ENCODE measurements at regions not wholly inside any gene's neighbourhood (a gene's known extent, or its start where the extent isn't known, plus 50 kb on each side); places are given as distances from the start of the nearest gene placed in this dataset.
"Not testable (repeated sequence)": the region's sequence is repeated elsewhere in the genome, so short reads cannot be mapped to it uniquely, and the experiment has no call there.

DNA sequence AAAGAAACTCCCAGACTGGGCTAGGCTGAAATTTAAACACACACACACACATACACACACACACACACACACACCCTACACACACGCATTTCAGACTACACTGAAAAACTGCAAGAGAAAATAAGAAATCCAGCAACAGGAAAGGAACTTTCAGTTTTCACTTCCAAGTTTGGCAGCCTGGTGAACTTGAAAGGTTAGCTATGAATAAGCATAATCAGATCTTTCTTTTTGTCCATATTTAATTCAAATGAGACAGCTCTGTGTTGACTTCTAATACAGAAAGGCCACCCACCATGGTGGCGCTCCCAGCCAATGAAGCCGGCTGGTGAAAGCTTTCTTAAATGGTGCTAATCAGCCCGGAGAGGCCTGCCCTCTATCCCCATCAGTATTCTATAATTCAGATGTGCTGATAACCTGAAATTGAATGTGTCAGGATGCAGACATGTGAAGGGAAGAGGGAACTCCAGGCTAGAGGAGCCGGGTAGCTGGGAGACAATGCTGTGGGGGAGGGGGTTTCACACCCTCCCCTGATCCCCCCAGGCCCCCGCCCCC is 108.3 kb upstream of the ZNF536 start:
- H3K9ac ChIP-seq (ENCODE audit: low read length in 2 of 2) = no peak overlapping the region
- no peaks in the 10 kb centered on the region for H3K4me1 ChIP-seq (ENCODE audit: control insufficient read depth, insufficient read depth, low read length)
- H3K27ac ChIP-seq (ENCODE audit: low read length) = no peak overlapping the region
- H3K27me3 ChIP-seq (ENCODE audit: control insufficient read depth in 1 of 2, insufficient read depth in 2 of 2, low read length in 2 of 2) = peaks cover 18 to 21% of the 10 kb centered on the region in 2 donors
- no peaks in the 10 kb centered on the region for H3K36me3 ChIP-seq (ENCODE audit: control insufficient read depth in 2 of 2, insufficient read depth in 2 of 2, low read length in 2 of 2)
- H3K9me3 ChIP-seq (ENCODE audit: control insufficient read depth in 2 of 2, low read length in 2 of 2) = no peaks in the 10 kb centered on the region
- H3K4me3 ChIP-seq (ENCODE audit: low read length in 2 of 2) = no peak overlapping the region

DNA sequence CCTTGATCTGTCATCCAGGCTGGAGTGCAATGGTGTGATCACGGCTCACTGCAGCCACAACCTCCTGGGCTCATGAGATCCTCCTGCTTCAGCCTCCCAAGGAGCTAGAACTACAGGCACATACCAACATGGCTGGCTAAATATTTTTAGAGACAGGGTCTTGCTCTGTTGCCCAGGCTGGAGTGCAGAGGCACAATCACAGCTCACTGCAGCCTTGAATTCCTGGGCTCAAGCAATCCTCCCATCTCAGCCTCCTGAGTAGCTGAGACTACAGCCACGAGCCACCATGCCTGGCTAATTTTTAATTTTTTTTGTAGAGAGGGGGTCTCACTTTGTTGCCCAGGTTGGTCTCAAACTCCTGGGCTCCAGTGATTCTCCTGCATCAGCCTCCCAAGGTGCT is 106.3 kb upstream of the ZNF536 start:
- H3K4me3 ChIP-seq (ENCODE audit: low read length in 2 of 2); H3K4me1 ChIP-seq (ENCODE audit: control insufficient read depth, insufficient read depth, low read length); H3K36me3 ChIP-seq (ENCODE audit: control insufficient read depth in 2 of 2, insufficient read depth in 2 of 2, low read length in 2 of 2); H3K27ac ChIP-seq (ENCODE audit: low read length); H3K9ac ChIP-seq (ENCODE audit: low read length in 2 of 2); H3K9me3 ChIP-seq (ENCODE audit: control insufficient read depth in 2 of 2, low read length in 2 of 2): not testable (repeated sequence)
- H3K27me3 ChIP-seq (ENCODE audit: control insufficient read depth in 1 of 2, insufficient read depth in 2 of 2, low read length in 2 of 2) = peaks cover 14% of the 10 kb centered on the region in 2 donors

DNA sequence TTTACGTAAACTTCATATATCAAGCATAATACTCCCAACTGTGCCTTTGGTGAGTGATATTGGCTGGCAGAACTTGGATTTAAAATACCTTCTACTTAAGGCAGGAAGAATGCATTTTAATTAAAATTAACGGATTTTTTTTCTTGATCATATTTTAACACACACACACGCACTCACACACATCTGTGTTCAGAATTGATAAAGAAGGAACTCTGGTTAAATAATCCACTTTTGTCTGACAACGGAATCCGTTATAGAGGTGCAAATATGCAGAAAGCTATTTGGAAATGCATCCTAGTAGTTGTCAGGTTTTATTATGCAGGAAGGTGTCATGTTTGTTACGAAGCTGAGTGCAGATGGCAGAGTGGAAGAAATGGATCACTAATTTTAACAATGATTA is 105.5 kb upstream of the ZNF536 start:
- Histone ChIP-seq H3K9me3 (ENCODE audit: control insufficient read depth in 2 of 2, low read length in 2 of 2) (no peaks in the 10 kb centered on the region), H3K27me3 (ENCODE audit: control insufficient read depth in 1 of 2, insufficient read depth in 2 of 2, low read length in 2 of 2) (peaks cover 14% of the 10 kb centered on the region in 2 donors), H3K36me3 (ENCODE audit: control insufficient read depth in 2 of 2, insufficient read depth in 2 of 2, low read length in 2 of 2) (no peaks in the 10 kb centered on the region), H3K4me1 (ENCODE audit: control insufficient read depth, insufficient read depth, low read length) (no peaks in the 10 kb centered on the region), H3K4me3 (ENCODE audit: low read length in 2 of 2) (no peak overlapping the region), H3K27ac (ENCODE audit: low read length) (no peak overlapping the region), H3K9ac (ENCODE audit: low read length in 2 of 2) (no peak overlapping the region)

DNA sequence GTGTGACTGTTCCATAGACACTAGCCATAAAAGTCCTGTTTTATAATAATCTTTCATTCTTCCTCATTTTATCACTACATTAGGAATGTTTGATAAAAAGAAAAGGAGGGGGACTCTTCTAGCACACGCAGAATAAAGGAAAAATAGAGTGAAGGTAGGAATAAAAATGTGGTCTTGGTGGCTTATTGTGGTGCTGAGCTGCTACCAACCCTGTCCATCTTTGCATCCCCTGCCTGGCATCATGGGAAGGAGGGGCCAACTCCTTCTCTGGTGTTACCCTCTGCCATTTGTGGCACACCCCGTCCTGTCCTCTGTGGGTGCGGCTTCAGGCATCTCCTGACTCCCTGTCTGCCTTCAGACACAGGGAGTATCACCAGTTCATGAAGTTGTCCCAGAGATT is 104.9 kb upstream of the ZNF536 start:
- peaks cover 8% of the 10 kb centered on the region in 2 donors for H3K27me3 ChIP-seq (ENCODE audit: control insufficient read depth in 1 of 2, insufficient read depth in 2 of 2, low read length in 2 of 2)

DNA sequence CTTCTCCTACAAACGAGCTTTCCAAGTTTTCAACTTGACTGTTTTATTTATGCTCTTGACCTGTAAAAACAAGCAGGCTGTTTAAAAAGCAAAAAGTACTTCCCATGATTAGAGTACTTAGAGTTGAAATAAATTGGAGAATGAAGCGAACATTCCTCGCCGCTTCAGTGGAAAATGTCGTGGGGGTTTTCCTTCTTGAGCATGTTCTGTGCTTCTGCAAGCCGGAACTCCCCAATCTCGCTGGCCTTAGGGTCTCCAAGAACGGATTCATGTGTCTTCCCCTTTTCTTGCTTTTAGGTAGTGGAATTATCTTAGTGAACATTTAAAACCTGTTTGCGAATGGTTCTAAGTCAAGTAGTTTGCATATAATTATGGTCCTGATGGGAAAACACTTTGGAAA is 103.6 kb upstream of the ZNF536 start:
- Histone ChIP-seq H3K27ac (ENCODE audit: low read length) (no peak overlapping the region), H3K9me3 (ENCODE audit: control insufficient read depth in 2 of 2, low read length in 2 of 2) (peaks cover 2 to 3% of the 10 kb centered on the region in 2 donors), H3K36me3 (ENCODE audit: control insufficient read depth in 2 of 2, insufficient read depth in 2 of 2, low read length in 2 of 2) (no peaks in the 10 kb centered on the region), H3K4me3 (ENCODE audit: low read length in 2 of 2) (no peak overlapping the region), H3K4me1 (ENCODE audit: control insufficient read depth, insufficient read depth, low read length) (no peaks in the 10 kb centered on the region), H3K27me3 (ENCODE audit: control insufficient read depth in 1 of 2, insufficient read depth in 2 of 2, low read length in 2 of 2) (peaks cover 5 to 7% of the 10 kb centered on the region in 2 donors), H3K9ac (ENCODE audit: low read length in 2 of 2) (no peak overlapping the region)

More for the DNA sequence above, 104.9 kb upstream of the ZNF536 start:
- H3K4me3 ChIP-seq (ENCODE audit: low read length in 2 of 2) = no peak overlapping the region
- H3K9me3 ChIP-seq (ENCODE audit: control insufficient read depth in 2 of 2, low read length in 2 of 2) = peaks cover 0 to under 1% of the 10 kb centered on the region in 2 donors
- H3K27ac ChIP-seq (ENCODE audit: low read length) = no peak overlapping the region
- H3K9ac ChIP-seq (ENCODE audit: low read length in 2 of 2) = no peak overlapping the region
- no peaks in the 10 kb centered on the region for H3K36me3 ChIP-seq (ENCODE audit: control insufficient read depth in 2 of 2, insufficient read depth in 2 of 2, low read length in 2 of 2)
- no peaks in the 10 kb centered on the region for H3K4me1 ChIP-seq (ENCODE audit: control insufficient read depth, insufficient read depth, low read length)

DNA sequence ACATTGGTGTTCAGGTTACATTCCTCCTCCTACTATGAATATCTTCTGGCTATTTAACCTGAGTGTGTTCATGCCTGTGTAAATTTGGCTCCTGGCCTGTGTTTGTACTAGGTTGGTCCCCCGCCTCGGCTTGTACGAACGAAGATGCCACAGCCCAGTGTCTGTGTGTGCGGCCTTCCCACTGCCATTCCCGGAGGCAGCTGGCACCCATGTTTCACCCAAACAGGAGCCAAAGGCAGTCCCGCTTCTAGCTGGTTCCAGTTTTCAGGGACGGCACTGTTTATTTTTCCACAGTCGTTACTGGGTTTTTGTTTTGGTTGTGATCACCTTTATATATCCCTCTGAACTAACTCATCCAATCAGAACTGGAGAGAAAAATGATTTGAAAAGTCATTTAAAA is 102.5 kb upstream of the ZNF536 start:
- Histone ChIP-seq H3K27me3 (ENCODE audit: control insufficient read depth in 1 of 2, insufficient read depth in 2 of 2, low read length in 2 of 2) (peaks cover 5 to 7% of the 10 kb centered on the region in 2 donors), H3K27ac (ENCODE audit: low read length) (no peak overlapping the region), H3K4me3 (ENCODE audit: low read length in 2 of 2) (no peak overlapping the region), H3K9me3 (ENCODE audit: control insufficient read depth in 2 of 2, low read length in 2 of 2) (peaks cover 2 to 3% of the 10 kb centered on the region in 2 donors), H3K36me3 (ENCODE audit: control insufficient read depth in 2 of 2, insufficient read depth in 2 of 2, low read length in 2 of 2) (no peaks in the 10 kb centered on the region), H3K9ac (ENCODE audit: low read length in 2 of 2) (no peak overlapping the region), H3K4me1 (ENCODE audit: control insufficient read depth, insufficient read depth, low read length) (no peaks in the 10 kb centered on the region)

DNA sequence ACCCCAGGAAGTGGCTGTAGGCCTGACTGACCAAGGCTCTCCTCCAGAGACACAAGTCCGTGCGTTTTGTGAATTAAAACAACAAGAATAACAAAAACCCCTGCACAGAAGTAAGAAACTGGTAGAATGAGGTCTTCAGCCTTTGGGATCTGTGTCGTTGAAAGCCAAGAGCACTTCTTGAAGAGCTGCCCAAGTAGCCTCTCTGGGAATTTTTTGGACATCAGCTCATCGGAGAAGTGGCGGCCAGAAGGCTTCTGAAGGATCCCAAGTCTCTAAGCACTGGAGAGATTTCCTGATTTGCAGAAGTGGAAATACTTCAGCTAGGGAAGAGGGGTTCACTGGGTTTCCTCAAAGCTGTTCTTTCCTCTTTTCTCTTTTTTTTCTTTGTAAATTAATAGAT is 100.4 kb upstream of the ZNF536 start:
- H3K36me3 ChIP-seq (ENCODE audit: control insufficient read depth in 2 of 2, insufficient read depth in 2 of 2, low read length in 2 of 2) = no peaks in the 10 kb centered on the region

DNA sequence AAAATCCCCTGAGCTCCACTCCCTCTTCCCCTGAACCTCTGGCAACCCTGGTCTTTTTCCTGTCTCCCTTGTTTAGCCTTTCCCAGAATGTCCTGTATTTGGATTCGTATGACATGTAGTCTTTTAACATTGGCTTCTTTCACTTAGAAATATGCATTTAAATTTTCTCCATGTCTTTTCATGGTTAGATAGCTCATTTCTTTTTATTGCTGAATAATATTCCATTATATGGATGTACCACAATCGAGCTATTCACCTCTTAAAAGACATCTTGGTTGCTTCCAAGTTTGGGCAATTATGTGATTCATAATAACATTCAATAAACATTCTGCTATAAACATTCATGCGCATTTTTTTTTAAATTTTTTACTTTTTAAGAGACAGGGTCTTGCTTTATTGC is 99.6 kb upstream of the ZNF536 start:
- peaks cover 2 to 3% of the 10 kb centered on the region in 2 donors for H3K9me3 ChIP-seq (ENCODE audit: control insufficient read depth in 2 of 2, low read length in 2 of 2)
- no peak overlapping the region for H3K9ac ChIP-seq (ENCODE audit: low read length in 2 of 2)
- H3K27ac ChIP-seq (ENCODE audit: low read length) = no peak overlapping the region
- no peaks in the 10 kb centered on the region for H3K36me3 ChIP-seq (ENCODE audit: control insufficient read depth in 2 of 2, insufficient read depth in 2 of 2, low read length in 2 of 2)
- H3K27me3 ChIP-seq (ENCODE audit: control insufficient read depth in 1 of 2, insufficient read depth in 2 of 2, low read length in 2 of 2) = peaks cover 3 to 5% of the 10 kb centered on the region in 2 donors
- no peaks in the 10 kb centered on the region for H3K4me1 ChIP-seq (ENCODE audit: control insufficient read depth, insufficient read depth, low read length)
- no peak overlapping the region for H3K4me3 ChIP-seq (ENCODE audit: low read length in 2 of 2)

More for the DNA sequence above, 100.4 kb upstream of the ZNF536 start:
- H3K9me3 ChIP-seq (ENCODE audit: control insufficient read depth in 2 of 2, low read length in 2 of 2) = peaks cover 2 to 3% of the 10 kb centered on the region in 2 donors
- H3K27me3 ChIP-seq (ENCODE audit: control insufficient read depth in 1 of 2, insufficient read depth in 2 of 2, low read length in 2 of 2) = peaks cover 3 to 5% of the 10 kb centered on the region in 2 donors
- no peak overlapping the region for H3K27ac ChIP-seq (ENCODE audit: low read length)
- H3K9ac ChIP-seq (ENCODE audit: low read length in 2 of 2) = no peak overlapping the region
- no peaks in the 10 kb centered on the region for H3K4me1 ChIP-seq (ENCODE audit: control insufficient read depth, insufficient read depth, low read length)
- no peak overlapping the region for H3K4me3 ChIP-seq (ENCODE audit: low read length in 2 of 2)

DNA sequence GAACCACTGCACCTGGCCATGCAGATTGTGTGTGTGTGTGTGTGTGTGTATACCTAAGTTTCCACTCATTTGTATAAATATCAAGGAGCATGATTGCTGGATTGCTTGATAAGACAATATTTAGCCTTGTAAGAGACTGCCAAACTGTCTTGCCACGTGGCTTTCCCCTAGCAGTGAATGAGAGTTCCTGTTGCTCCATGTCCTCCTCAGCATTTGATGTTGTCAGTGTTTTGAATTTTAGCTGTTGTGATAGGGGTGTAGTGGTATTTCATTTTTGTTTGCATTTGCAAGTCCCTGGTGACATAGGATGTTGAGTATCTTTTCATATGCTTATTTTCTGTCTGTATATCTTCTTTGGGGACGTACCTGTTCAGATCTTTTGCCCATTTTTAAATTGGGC is 99.0 kb upstream of the ZNF536 start:
- Histone ChIP-seq H3K9ac (ENCODE audit: low read length in 2 of 2) (no peak overlapping the region), H3K9me3 (ENCODE audit: control insufficient read depth in 2 of 2, low read length in 2 of 2) (peaks cover 2 to 3% of the 10 kb centered on the region in 2 donors), H3K27me3 (ENCODE audit: control insufficient read depth in 1 of 2, insufficient read depth in 2 of 2, low read length in 2 of 2) (peaks cover 3% of the 10 kb centered on the region in 2 donors), H3K4me3 (ENCODE audit: low read length in 2 of 2) (no peak overlapping the region), H3K36me3 (ENCODE audit: control insufficient read depth in 2 of 2, insufficient read depth in 2 of 2, low read length in 2 of 2) (no peaks in the 10 kb centered on the region), H3K27ac (ENCODE audit: low read length) (no peak overlapping the region), H3K4me1 (ENCODE audit: control insufficient read depth, insufficient read depth, low read length) (no peaks in the 10 kb centered on the region)

DNA sequence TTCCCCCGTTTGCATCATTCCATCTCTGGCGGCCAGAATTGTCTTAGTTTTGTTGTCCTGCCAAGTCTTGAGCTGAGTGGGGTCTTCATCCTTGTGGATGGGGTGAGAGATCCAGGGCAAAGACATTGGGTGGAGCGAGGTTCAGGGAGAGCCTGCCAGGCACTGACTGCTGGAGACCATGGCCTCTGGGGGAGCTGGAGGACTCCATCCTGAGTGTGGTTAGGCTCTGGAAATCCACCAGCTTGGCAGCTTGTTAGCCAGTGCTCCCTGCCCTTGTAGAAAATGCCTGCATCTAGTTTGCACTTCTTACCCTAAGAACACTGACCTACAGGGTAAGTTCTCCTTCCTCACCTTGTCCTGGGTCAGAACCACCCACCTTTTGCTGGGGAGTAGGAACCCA is 97.2 kb upstream of the ZNF536 start:
- H3K27ac ChIP-seq (ENCODE audit: low read length) = no peak overlapping the region
- H3K27me3 ChIP-seq (ENCODE audit: control insufficient read depth in 1 of 2, insufficient read depth in 2 of 2, low read length in 2 of 2) = no peaks in the 10 kb centered on the region
- H3K36me3 ChIP-seq (ENCODE audit: control insufficient read depth in 2 of 2, insufficient read depth in 2 of 2, low read length in 2 of 2) = no peaks in the 10 kb centered on the region
- no peak overlapping the region for H3K9ac ChIP-seq (ENCODE audit: low read length in 2 of 2)
- H3K9me3 ChIP-seq (ENCODE audit: control insufficient read depth in 2 of 2, low read length in 2 of 2) = peaks cover 2 to 3% of the 10 kb centered on the region in 2 donors
- H3K4me3 ChIP-seq (ENCODE audit: low read length in 2 of 2) = no peak overlapping the region
- H3K4me1 ChIP-seq (ENCODE audit: control insufficient read depth, insufficient read depth, low read length) = no peaks in the 10 kb centered on the region

DNA sequence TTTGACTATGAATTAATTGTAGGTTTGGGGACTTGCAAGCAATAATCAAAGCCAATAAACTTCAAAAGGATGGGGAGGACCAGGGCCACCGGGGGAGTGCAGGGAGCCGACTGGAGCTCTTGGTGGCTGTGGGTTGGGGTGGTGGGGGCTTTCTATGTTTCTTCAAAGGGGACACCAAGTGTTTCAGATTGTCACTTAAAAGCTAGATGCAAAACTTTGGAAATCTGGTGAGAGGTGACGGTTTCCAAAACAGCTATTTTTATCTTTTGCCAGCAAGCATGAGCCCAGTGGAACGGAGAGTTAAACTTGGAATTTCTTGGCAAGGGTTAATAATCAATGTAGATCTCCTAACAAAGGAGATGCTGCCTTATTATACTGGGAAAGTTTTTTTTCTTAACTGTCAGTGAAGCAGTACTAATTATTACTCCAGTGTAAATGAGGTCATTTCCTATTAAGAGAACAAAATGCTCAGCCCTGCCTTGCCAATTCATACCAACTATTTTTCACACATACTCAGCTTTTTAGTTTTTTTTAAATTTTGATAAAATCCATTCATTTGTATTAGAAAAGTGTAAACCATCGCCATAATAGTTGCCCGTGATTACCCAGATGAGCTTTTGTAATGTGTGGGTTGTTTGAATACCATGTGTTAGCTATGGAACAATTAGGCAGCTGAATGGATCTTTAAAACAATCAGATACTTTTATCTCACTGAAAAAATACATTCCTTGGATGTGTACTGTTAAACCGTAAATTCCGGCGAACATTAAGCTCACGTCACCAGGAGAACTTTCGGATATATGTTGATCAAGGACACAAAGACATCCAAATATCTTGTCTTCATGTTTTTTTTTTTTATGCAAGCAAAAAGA is 95.9 kb upstream of the ZNF536 start:
- Histone ChIP-seq H3K9me3 (ENCODE audit: control insufficient read depth in 2 of 2, low read length in 2 of 2) (peaks cover 2 to 3% of the 10 kb centered on the region in 2 donors), H3K36me3 (ENCODE audit: control insufficient read depth in 2 of 2, insufficient read depth in 2 of 2, low read length in 2 of 2) (no peaks in the 10 kb centered on the region), H3K9ac (ENCODE audit: low read length in 2 of 2) (no peak overlapping the region), H3K4me3 (ENCODE audit: low read length in 2 of 2) (no peak overlapping the region), H3K27me3 (ENCODE audit: control insufficient read depth in 1 of 2, insufficient read depth in 2 of 2, low read length in 2 of 2) (peaks cover under 1 to 4% of the 10 kb centered on the region in 2 donors), H3K4me1 (ENCODE audit: control insufficient read depth, insufficient read depth, low read length) (no peaks in the 10 kb centered on the region), H3K27ac (ENCODE audit: low read length) (no peak overlapping the region)

All from stomach smooth muscle (tissue), 2 donors.